HepG2 (cell line): ENCODE measurements at regions not wholly inside any gene's neighbourhood (a gene's known extent, or its start where the extent isn't known, plus 50 kb on each side); places are given as distances from the start of the nearest gene placed in this dataset.

Experiments
- CCDC6 ChIP-seq: sonication (generic); formaldehyde crosslinking; IDR thresholded peaks from 2 replicates; pipeline ENCODE4 v1.8.1; 2022; ENCODE audit warnings: mild to moderate bottlenecking, missing genetic modification reagents, moderate library complexity
- FUBP1 ChIP-seq: sonication (generic); formaldehyde crosslinking; IDR thresholded peaks from 2 replicates; pipeline ENCODE4 v1.5.1; 2020; ENCODE audit warnings: missing genetic modification reagents, mild to moderate bottlenecking, borderline replicate concordance
- HMGXB4 ChIP-seq, 2 experiments: sonication (generic) in 1 of 2; formaldehyde crosslinking in 1 of 2; IDR thresholded peaks; 2 replicates each; pipeline versions ENCODE4 v1.4.0 to v1.6.1; 2018 to 2020; ENCODE audit warnings: missing genetic modification reagents in 2 of 2, borderline replicate concordance in 1 of 2, low read depth in 1 of 2, mild to moderate bottlenecking in 1 of 2, missing biosample characterization in 1 of 2
- IRF1 ChIP-seq: sonication (generic); formaldehyde crosslinking; IDR thresholded peaks from 2 replicates; pipeline ENCODE4 v1.4.0; 2020; ENCODE audit warnings: low read depth, mild to moderate bottlenecking, missing genetic modification reagents
- NFE2L1 ChIP-seq: sonication (generic); formaldehyde crosslinking; IDR thresholded peaks from 2 replicates; pipeline ENCODE4 v1.4.0; 2020; ENCODE audit warnings: missing genetic modification reagents, mild to moderate bottlenecking, borderline replicate concordance
- PITX1 ChIP-seq: sonication (generic); formaldehyde crosslinking; IDR thresholded peaks from 2 replicates; pipeline ENCODE4 v1.5.1; 2020; ENCODE audit warnings: mild to moderate bottlenecking, missing genetic modification reagents
- SP1 ChIP-seq, 2 experiments: fragments of 450-650 bp in 1 of 2; sonication (generic) in 1 of 2; formaldehyde crosslinking in 1 of 2; IDR thresholded peaks; 2 replicates each; pipeline versions ENCODE4 v1.4.0 to v1.6.1; 2016 to 2020; ENCODE audit warnings: missing genetic modification reagents in 1 of 2
- TFDP1 ChIP-seq: IDR thresholded peaks from 2 replicates; pipeline ENCODE4 v1.6.1; 2016; ENCODE audit warnings: missing compliant biosample characterization, missing genetic modification reagents, borderline replicate concordance
- TIGD3 ChIP-seq: sonication (generic); formaldehyde crosslinking; IDR thresholded peaks from 2 replicates; pipeline ENCODE4 v1.5.1; 2020; ENCODE audit warnings: mild to moderate bottlenecking, missing genetic modification reagents, borderline replicate concordance
- ZNF33B ChIP-seq: sonication (generic); formaldehyde crosslinking; IDR thresholded peaks from 2 replicates; pipeline ENCODE4 v1.5.1; 2020; ENCODE audit warnings: mild to moderate bottlenecking, missing genetic modification reagents
- ZNF367 ChIP-seq: sonication (generic); formaldehyde crosslinking; IDR thresholded peaks from 2 replicates; pipeline ENCODE4 v1.4.0; 2020; ENCODE audit warnings: missing genetic modification reagents, borderline replicate concordance
- ZNF687 ChIP-seq: sonication (generic); formaldehyde crosslinking; IDR thresholded peaks from 2 replicates; pipeline ENCODE4 v1.5.1; 2020; ENCODE audit warnings: mild to moderate bottlenecking, missing genetic modification reagents, moderate library complexity
- ZNF770 ChIP-seq: sonication (generic); formaldehyde crosslinking; IDR thresholded peaks from 2 replicates; pipeline ENCODE4 v1.5.0; 2020; ENCODE audit warnings: mild to moderate bottlenecking, missing genetic modification reagents
- ZNF879 ChIP-seq: sonication (generic); formaldehyde crosslinking; IDR thresholded peaks from 2 replicates; pipeline ENCODE4 v1.8.1; 2023; ENCODE audit warnings: missing genetic modification reagents

- no peak for TF ChIP-seq TIGD3 (CRISPR knock-in tag)
- TF ChIP-seq FUBP1 (CRISPR knock-in tag): no peak
- TF ChIP-seq ZNF687: peak; percentile 71
- TF ChIP-seq CCDC6 (CRISPR knock-in tag): no peak
- no peak for TF ChIP-seq NFE2L1 (CRISPR knock-in tag)
- no peak for TF ChIP-seq ZNF33B (CRISPR knock-in tag)
- TF ChIP-seq IRF1 (CRISPR knock-in tag): no peak
- TF ChIP-seq TFDP1: no peak
- TF ChIP-seq ZNF367 (CRISPR knock-in tag): no peak
- TF ChIP-seq HMGXB4 (CRISPR knock-in tag; IDR thresholded peaks at IDR 0.05; ENCODE audit: borderline replicate concordance in 1 of 2, low read depth in 1 of 2): no peak
- no peak for TF ChIP-seq ZNF879 (CRISPR knock-in tag)
- TF ChIP-seq PITX1 (CRISPR knock-in tag): peak; percentile 56; the same call in 1 of the 2 replicates
- no peak for TF ChIP-seq SP1 (IDR thresholded peaks at IDR 0.05)
- TF ChIP-seq SP1 (CRISPR knock-in tag; IDR thresholded peaks at IDR 0.05): no peak
- peak; percentile 54; the same call in 1 of the 2 replicates for TF ChIP-seq ZNF770 (CRISPR knock-in tag)
Measured at GRCh38 chr7:343227-343822, 53.4 kb downstream of the FOXL3 start (continued).
